T-helper 2 cell treated with Interferon-gamma antibody and Interleukin-4, amounts not matched to agents 5 μg/mL and 100 μg/mL, for 36 hours (primary cell): ENCODE measurements at regions not wholly inside any gene's neighbourhood (a gene's known extent, or its start where the extent isn't known, plus 50 kb on each side); places are given as distances from the start of the nearest gene placed in this dataset.
"Not testable (repeated sequence)": the region's sequence is repeated elsewhere in the genome, so short reads cannot be mapped to it uniquely, and the experiment has no call there.

Experiments
- DNase-seq: peaks from one replicate; pipeline ENCODE4 v3.0.0; 2021; ENCODE audit warnings: low spot score
- H3K27ac Mint-ChIP-seq: one replicate; pipeline ENCODE4 v1.8.0; 2021; ENCODE audit warnings: mild to moderate bottlenecking, mixed read lengths
- H3K27me3 Mint-ChIP-seq: one replicate; pipeline ENCODE4 v1.8.0; 2021; ENCODE audit warnings: low read depth, mixed read lengths
- H3K36me3 Mint-ChIP-seq: one replicate; pipeline ENCODE4 v1.8.0; 2021; ENCODE audit warnings: low read depth, mixed read lengths
- H3K4me1 Mint-ChIP-seq: one replicate; pipeline ENCODE4 v1.8.0; 2021; ENCODE audit warnings: low read depth, mixed read lengths
- H3K4me3 Mint-ChIP-seq: one replicate; pipeline ENCODE4 v1.8.0; 2022; ENCODE audit warnings: mild to moderate bottlenecking, moderate library complexity, mixed read lengths
- H3K9me3 Mint-ChIP-seq: one replicate; pipeline ENCODE4 v1.8.0; 2021; ENCODE audit warnings: mixed read lengths

GRCh38 chr13:79847882-79848592 lies 367.1 kb downstream of the NDFIP2 start:
- Mint-ChIP-seq H3K9me3 (no peaks in the 10 kb centered on the region), H3K27ac (no peak overlapping the region), H3K27me3 (no peaks in the 10 kb centered on the region), H3K36me3 (no peaks in the 10 kb centered on the region), H3K4me3 (no peak overlapping the region), H3K4me1 (no peaks in the 10 kb centered on the region)
- no peak for DNase-seq

GRCh38 chr13:79846386-79846785 lies 365.4 kb downstream of the NDFIP2 start:
- no peak for DNase-seq
- H3K27me3 Mint-ChIP-seq = no peaks in the 10 kb centered on the region
- H3K27ac Mint-ChIP-seq = no peak overlapping the region
- no peak overlapping the region for H3K4me3 Mint-ChIP-seq
- H3K9me3 Mint-ChIP-seq = no peaks in the 10 kb centered on the region
- no peaks in the 10 kb centered on the region for H3K36me3 Mint-ChIP-seq
- no peaks in the 10 kb centered on the region for H3K4me1 Mint-ChIP-seq

GRCh38 chr13:79837741-79838450 lies 356.9 kb downstream of the NDFIP2 start:
- H3K4me3 Mint-ChIP-seq = no peak overlapping the region
- no peak for DNase-seq
- H3K4me1 Mint-ChIP-seq = no peaks in the 10 kb centered on the region
- H3K36me3 Mint-ChIP-seq = no peaks in the 10 kb centered on the region
- H3K27ac Mint-ChIP-seq = no peak overlapping the region
- H3K9me3 Mint-ChIP-seq = peaks cover 5% of the 10 kb centered on the region
- no peaks in the 10 kb centered on the region for H3K27me3 Mint-ChIP-seq

- not testable (repeated sequence) for H3K4me1 Mint-ChIP-seq, H3K27me3 Mint-ChIP-seq, H3K36me3 Mint-ChIP-seq, H3K9me3 Mint-ChIP-seq, H3K4me3 Mint-ChIP-seq, DNase-seq, H3K27ac Mint-ChIP-seq
Observed at GRCh38 chr13:79836121-79836520, 355.2 kb downstream of the NDFIP2 start.

DNA sequence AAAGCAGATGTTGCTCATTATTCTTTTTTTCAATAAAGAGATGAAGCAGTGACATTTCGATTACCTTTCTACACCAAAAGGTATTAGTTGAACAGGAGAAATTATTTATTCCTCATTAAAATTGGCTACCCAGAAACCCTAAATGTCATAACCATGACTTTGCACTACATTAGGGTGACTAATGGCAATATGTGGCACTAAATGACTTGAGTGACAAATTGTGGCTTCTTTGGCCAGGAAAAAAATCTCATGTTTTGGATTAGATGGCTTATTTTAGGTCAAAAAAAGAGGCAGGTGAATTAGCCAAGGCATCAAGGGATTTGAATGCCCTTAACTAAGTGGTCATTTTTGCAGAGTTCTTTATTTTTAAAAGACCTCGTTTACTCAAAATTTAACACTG lies 353.9 kb downstream of the NDFIP2 start:
- Mint-ChIP-seq H3K27ac (no peak overlapping the region), H3K9me3 (peaks cover 5% of the 10 kb centered on the region), H3K4me1 (no peaks in the 10 kb centered on the region), H3K4me3 (no peak overlapping the region), H3K36me3 (no peaks in the 10 kb centered on the region), H3K27me3 (no peaks in the 10 kb centered on the region)
- no peak for DNase-seq

DNA sequence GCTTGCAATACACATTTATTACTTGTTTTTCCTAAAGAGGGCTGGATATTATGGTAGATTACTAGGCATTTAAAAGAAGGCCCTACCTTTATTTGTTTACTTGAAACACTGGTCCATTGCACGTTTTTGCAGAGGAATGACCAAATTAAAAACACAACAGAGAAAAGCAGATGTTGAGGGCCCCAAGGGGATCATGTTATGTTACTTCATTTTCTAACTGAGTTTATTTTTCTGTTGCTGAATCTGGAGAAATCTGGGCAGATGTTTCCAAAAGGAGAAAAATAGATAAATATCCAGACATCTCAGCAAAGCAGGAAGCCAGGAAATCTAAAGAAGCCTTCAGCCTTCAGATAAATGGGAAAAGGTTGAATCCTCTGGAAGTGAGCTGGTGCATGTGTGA lies 353.0 kb downstream of the NDFIP2 start:
- Mint-ChIP-seq H3K27ac (no peak overlapping the region), H3K4me1 (no peaks in the 10 kb centered on the region), H3K9me3 (no peaks in the 10 kb centered on the region)

GRCh38 chr13:79831556-79831955 lies 350.6 kb downstream of the NDFIP2 start:
- Mint-ChIP-seq H3K27me3 (no peaks in the 10 kb centered on the region), H3K4me1 (no peaks in the 10 kb centered on the region), H3K4me3 (no peak overlapping the region), H3K9me3 (no peaks in the 10 kb centered on the region), H3K27ac (no peak overlapping the region), H3K36me3 (no peaks in the 10 kb centered on the region)
- no peak for DNase-seq

More for the DNA sequence above, 353.0 kb downstream of the NDFIP2 start:
- no peak for DNase-seq
- no peaks in the 10 kb centered on the region for H3K27me3 Mint-ChIP-seq
- no peaks in the 10 kb centered on the region for H3K36me3 Mint-ChIP-seq
- no peak overlapping the region for H3K4me3 Mint-ChIP-seq

DNA sequence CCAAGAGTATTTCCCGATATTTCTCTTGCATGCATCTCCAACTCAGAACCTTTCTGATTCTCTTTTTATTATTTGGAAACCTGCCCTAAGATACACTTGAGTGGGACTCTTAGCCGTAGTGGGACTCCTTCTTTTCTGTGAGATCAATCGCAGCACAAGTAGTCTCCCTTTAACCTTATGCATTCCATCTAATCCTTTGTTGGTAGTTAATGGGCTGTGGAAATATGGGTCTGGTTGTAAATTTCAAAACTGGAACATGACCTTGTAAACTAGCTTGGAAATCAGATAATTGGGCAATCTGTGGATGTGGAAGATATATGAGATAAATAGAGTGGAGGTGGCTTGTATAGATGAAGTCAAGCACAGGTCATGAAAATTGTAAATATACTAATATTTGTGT lies 350.0 kb downstream of the NDFIP2 start:
- Mint-ChIP-seq H3K4me1 (no peaks in the 10 kb centered on the region), H3K4me3 (no peak overlapping the region), H3K27ac (no peak overlapping the region), H3K36me3 (no peaks in the 10 kb centered on the region), H3K9me3 (no peaks in the 10 kb centered on the region), H3K27me3 (no peaks in the 10 kb centered on the region)
- DNase-seq = no peak

GRCh38 chr13:79830426-79830825 lies 349.5 kb downstream of the NDFIP2 start:
- no peak for DNase-seq
- Mint-ChIP-seq H3K27me3 (no peaks in the 10 kb centered on the region), H3K4me1 (no peaks in the 10 kb centered on the region), H3K36me3 (no peaks in the 10 kb centered on the region), H3K4me3 (no peak overlapping the region), H3K9me3 (no peaks in the 10 kb centered on the region), H3K27ac (no peak overlapping the region)

GRCh38 chr13:79829880-79830279 lies 348.9 kb downstream of the NDFIP2 start:
- no peak for DNase-seq
- H3K4me1 Mint-ChIP-seq = no peaks in the 10 kb centered on the region
- H3K4me3 Mint-ChIP-seq = no peak overlapping the region
- H3K27me3 Mint-ChIP-seq = no peaks in the 10 kb centered on the region
- no peaks in the 10 kb centered on the region for H3K36me3 Mint-ChIP-seq
- H3K27ac Mint-ChIP-seq = no peak overlapping the region
- no peaks in the 10 kb centered on the region for H3K9me3 Mint-ChIP-seq

DNA sequence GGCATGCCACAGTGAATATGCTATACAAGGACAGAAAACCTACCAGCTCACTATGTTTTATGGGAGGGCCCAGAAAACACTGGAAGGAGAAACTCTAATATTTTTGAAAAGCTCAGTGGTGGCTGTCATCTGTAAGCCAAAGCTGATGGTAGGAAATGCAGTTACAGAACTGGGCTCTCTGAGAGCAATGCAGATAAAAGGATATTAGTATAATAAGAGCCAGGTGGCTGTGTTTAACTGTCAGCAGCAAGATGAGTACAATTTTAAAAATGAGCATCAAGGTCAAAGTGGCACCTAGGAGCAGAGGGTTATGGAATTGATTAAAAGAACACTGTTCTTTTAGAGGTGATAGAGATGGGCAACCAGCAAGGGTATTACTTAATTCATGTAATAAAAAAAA lies 345.0 kb downstream of the NDFIP2 start:
- DNase-seq = no peak
- no peak overlapping the region for H3K4me3 Mint-ChIP-seq
- no peaks in the 10 kb centered on the region for H3K4me1 Mint-ChIP-seq
- no peak overlapping the region for H3K27ac Mint-ChIP-seq
- H3K27me3 Mint-ChIP-seq = no peaks in the 10 kb centered on the region
- no peaks in the 10 kb centered on the region for H3K36me3 Mint-ChIP-seq
- H3K9me3 Mint-ChIP-seq = no peaks in the 10 kb centered on the region

DNA sequence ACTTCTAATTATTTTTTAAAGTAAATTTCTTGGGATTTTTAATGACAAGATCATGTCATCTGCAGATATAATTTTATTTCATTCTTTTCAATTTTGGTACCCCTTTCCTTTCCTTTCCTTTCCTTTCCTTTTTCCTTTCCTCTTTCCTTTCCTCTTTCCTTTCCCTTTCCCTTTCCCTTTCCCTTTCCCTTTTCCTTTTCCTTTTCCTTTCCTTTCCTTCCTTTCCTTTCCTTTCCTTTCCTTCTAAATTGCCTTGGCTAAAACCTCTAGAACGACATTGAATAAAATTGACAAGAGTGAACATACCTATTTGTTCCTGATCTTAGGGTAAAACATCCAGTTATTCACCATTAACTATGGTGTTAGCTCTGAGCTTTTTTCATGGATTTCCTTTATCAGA lies 334.1 kb downstream of the NDFIP2 start:
- no peak for DNase-seq
- Mint-ChIP-seq H3K4me1 (no peaks in the 10 kb centered on the region), H3K9me3 (no peaks in the 10 kb centered on the region), H3K36me3 (no peaks in the 10 kb centered on the region), H3K4me3 (no peak overlapping the region), H3K27me3 (no peaks in the 10 kb centered on the region), H3K27ac (no peak overlapping the region)

DNA sequence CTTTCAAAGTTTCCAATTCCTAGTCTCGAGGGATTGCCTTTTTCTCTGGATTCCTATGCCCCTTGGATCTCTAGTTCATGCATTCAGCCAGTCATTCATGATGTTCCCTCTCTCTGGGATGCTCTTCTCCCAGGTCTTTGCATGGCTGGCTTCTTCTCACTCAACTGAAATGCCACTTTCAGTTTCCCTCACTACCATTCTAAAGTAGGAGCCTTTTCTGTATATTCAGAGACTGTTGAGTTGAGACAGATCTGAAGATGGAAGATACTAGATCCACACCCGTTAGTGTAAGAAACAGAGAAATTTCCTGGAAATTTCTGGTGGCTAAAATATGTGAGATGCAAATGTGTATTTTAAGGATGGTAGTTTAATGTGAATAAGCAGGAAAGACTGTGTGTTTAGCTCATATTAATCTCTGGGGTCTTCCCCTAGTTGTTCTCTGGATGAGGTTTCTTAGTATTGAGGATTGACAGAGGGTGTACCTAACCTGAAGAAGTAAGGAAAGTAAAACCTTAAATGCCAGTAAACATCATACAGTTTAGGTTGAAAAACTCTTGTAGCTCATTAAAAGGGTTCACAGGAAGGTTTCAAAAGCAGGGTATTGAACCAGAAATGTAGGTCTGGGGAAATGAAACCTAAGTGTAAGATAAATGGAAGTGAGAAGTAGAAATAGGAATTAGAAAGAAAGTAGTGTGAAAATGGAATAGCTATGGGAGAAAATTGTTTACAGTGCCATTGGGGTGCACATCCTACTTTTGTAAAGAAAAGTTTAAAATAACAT lies 331.3 kb downstream of the NDFIP2 start:
- no peaks in the 10 kb centered on the region for H3K36me3 Mint-ChIP-seq
- no peak overlapping the region for H3K4me3 Mint-ChIP-seq
- no peak for DNase-seq
- no peaks in the 10 kb centered on the region for H3K27me3 Mint-ChIP-seq
- no peaks in the 10 kb centered on the region for H3K9me3 Mint-ChIP-seq
- H3K27ac Mint-ChIP-seq = no peak overlapping the region
- no peaks in the 10 kb centered on the region for H3K4me1 Mint-ChIP-seq

DNA sequence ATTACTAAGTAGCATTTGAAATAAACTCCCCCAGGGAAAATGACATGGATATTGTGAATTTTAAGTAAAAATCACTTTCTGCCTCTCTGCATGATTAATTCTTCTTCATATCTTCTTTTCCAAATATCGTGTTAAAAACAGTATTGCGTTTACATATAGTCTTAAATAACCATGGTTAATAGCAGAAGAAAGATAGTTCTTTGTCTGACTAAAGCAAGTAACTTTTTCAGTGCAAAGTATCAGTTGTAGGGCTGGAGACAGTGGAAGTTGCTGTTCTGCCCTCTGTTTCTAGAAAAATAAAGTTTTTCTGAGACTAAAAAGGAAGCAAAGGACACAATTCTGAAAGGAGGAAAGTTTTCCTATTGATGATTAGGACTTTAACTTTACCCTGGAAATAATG lies 330.2 kb downstream of the NDFIP2 start:
- no peak for DNase-seq
- H3K27ac Mint-ChIP-seq = no peak overlapping the region
- no peaks in the 10 kb centered on the region for H3K4me1 Mint-ChIP-seq
- no peaks in the 10 kb centered on the region for H3K9me3 Mint-ChIP-seq
- H3K4me3 Mint-ChIP-seq = no peak overlapping the region
- H3K36me3 Mint-ChIP-seq = no peaks in the 10 kb centered on the region
- H3K27me3 Mint-ChIP-seq = no peaks in the 10 kb centered on the region
